ENCODE measurements at regions not wholly inside any gene's neighbourhood (a gene's known extent, or its start where the extent isn't known, plus 50 kb on each side); places are given as distances from the start of the nearest gene placed in this dataset.

DNA sequence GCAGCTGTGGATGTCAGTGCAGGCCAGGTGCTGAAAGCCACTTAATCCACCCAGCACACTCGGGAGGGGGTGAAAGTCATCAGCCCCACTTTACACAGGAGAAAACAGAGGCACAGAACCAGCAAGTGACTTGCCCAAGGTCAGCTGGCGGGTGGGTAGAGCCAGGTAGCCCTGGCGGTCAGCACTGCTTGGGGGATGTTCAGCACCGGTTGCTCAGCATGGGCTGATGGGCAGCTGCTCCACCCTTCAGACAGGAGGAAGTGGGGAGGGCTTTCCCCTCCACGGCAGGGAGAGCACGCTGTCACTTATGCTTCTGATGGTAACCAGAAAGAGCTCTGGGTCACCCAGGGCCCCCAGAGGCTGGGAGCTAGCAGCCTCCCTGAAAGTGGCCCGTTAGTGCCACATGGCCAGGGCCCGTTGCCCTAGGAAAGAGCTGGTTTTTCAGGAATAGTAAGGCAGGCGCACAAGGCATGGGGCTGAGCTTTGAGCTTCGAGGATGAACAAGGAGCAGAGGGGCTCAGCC lies 417.9 kb downstream of the CTTN start:
- no peaks in the 10 kb centered on the region for H3K4me1 ChIP-seq (replicated peaks; ENCODE audit: insufficient read depth)
- ChIA-PET CTCF (no interaction called here), POLR2A (ENCODE audit: unreplicated experiment) (no interaction called here)
- DNase-seq: no peak
- no peak overlapping the region for H3K4me3 ChIP-seq
- no peaks in the 10 kb centered on the region for H3K9me2 ChIP-seq (ENCODE audit: insufficient read depth)
- no peak overlapping the region for H3K27ac ChIP-seq
- no peaks in the 10 kb centered on the region for H3K27me3 ChIP-seq (ENCODE audit: insufficient read depth, low read depth)
- no TSS peak for BruUV-seq (replicated peaks)
- no peaks in the 10 kb centered on the region for H3K36me3 ChIP-seq (ENCODE audit: low read depth)
- H3K4me2 ChIP-seq: no peak overlapping the region
- no peaks in the 10 kb centered on the region for H3K9me3 ChIP-seq (ENCODE audit: insufficient read depth, low read depth)
- no peaks in the 10 kb centered on the region; the same call in 1 of the 2 replicates for H4K20me1 ChIP-seq (ENCODE audit: insufficient read depth)
- no peak overlapping the region for H2AFZ ChIP-seq
- H3F3A ChIP-seq (ENCODE audit: insufficient read depth, low read depth): no peaks in the 10 kb centered on the region
- H3K79me2 ChIP-seq (ENCODE audit: low read depth): no peaks in the 10 kb centered on the region
- TF ChIP-seq EZH2 (IDR thresholded peaks at IDR 0.05; ENCODE audit: low read depth) (no peak), CTCF (conservative IDR thresholded peaks at IDR 0.05) (no peak)
- intact Hi-C loops (cut with micrococcal nuclease; ENCODE audit: unreplicated experiment): no loop called here

DNA sequence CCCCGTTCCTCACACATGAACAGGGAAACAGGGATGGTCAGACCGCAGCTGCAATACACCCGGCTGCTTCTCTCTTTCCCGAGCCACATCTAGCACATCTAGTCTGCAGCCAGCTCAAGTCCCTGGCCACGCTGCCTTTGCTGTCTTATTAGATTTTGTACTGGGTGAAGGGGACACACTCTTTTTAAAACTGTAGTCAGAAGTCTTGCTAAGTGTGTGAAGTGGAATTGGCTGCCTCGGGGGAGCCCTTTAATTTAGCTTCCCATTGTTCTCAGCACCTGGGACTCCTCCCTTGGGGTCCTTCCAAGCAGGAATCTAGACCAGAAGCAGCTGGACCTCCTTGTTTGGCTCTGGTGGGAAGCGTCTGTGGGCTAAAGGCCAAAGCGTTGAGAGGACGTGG lies 420.0 kb downstream of the CTTN start:
- ChIA-PET CTCF (no interaction called here), POLR2A (ENCODE audit: unreplicated experiment) (no interaction called here)
- no peaks in the 10 kb centered on the region for H3K4me1 ChIP-seq (replicated peaks; ENCODE audit: insufficient read depth)
- no peak overlapping the region for H3K4me2 ChIP-seq
- intact Hi-C loops (cut with micrococcal nuclease; ENCODE audit: unreplicated experiment): no loop called here
- H3K27me3 ChIP-seq (ENCODE audit: insufficient read depth, low read depth): no peaks in the 10 kb centered on the region
- no peak overlapping the region for H3K4me3 ChIP-seq
- no TSS peak for BruUV-seq (replicated peaks)
- H3K36me3 ChIP-seq (ENCODE audit: low read depth): no peaks in the 10 kb centered on the region
- no peaks in the 10 kb centered on the region for H3K79me2 ChIP-seq (ENCODE audit: low read depth)
- no peaks in the 10 kb centered on the region for H3K9me2 ChIP-seq (ENCODE audit: insufficient read depth)
- no peak overlapping the region for H2AFZ ChIP-seq
- no peaks in the 10 kb centered on the region for H3K9me3 ChIP-seq (ENCODE audit: insufficient read depth, low read depth)
- H3F3A ChIP-seq (ENCODE audit: insufficient read depth, low read depth): no peaks in the 10 kb centered on the region
- no peak for DNase-seq
- TF ChIP-seq EZH2 (IDR thresholded peaks at IDR 0.05; ENCODE audit: low read depth) (no peak), CTCF (conservative IDR thresholded peaks at IDR 0.05) (no peak)
- no peaks in the 10 kb centered on the region; the same call in 1 of the 2 replicates for H4K20me1 ChIP-seq (ENCODE audit: insufficient read depth)
- H3K27ac ChIP-seq: no peak overlapping the region

- Histone ChIP-seq H3K27me3 (ENCODE audit: insufficient read depth, low read depth) (no peaks in the 10 kb centered on the region), H3K4me3 (no peak overlapping the region), H3K4me1 (replicated peaks; ENCODE audit: insufficient read depth) (no peaks in the 10 kb centered on the region), H4K20me1 (ENCODE audit: insufficient read depth) (no peaks in the 10 kb centered on the region; the same call in 1 of the 2 replicates), H3K79me2 (ENCODE audit: low read depth) (no peaks in the 10 kb centered on the region), H3K27ac (no peak overlapping the region), H3K4me2 (no peak overlapping the region), H2AFZ (no peak overlapping the region), H3K36me3 (ENCODE audit: low read depth) (no peaks in the 10 kb centered on the region), H3K9me3 (ENCODE audit: insufficient read depth, low read depth) (no peaks in the 10 kb centered on the region), H3F3A (ENCODE audit: insufficient read depth, low read depth) (no peaks in the 10 kb centered on the region), H3K9me2 (ENCODE audit: insufficient read depth) (no peaks in the 10 kb centered on the region)
- CTCF ChIA-PET: no interaction called here
- POLR2A ChIA-PET (ENCODE audit: unreplicated experiment): no interaction called here
- no TSS peak for BruUV-seq (replicated peaks)
- TF ChIP-seq CTCF (conservative IDR thresholded peaks at IDR 0.05): no peak
- TF ChIP-seq EZH2 (IDR thresholded peaks at IDR 0.05; ENCODE audit: low read depth): no peak
- DNase-seq: no peak
- intact Hi-C loops (cut with micrococcal nuclease; ENCODE audit: unreplicated experiment): no loop called here
Measured at GRCh38 chr11:70819022-70819421, 420.7 kb downstream of the CTTN start.
